Right atrium auricular region (tissue), 2 donors: ENCODE measurements at regions not wholly inside any gene's neighbourhood (a gene's known extent, or its start where the extent isn't known, plus 50 kb on each side); places are given as distances from the start of the nearest gene placed in this dataset.

Experiments used
- DNase-seq: peaks from one replicate; pipeline ENCODE4 v3.0.0-alpha.2; 2019; ENCODE audit warnings: low spot score
- H3K27ac ChIP-seq, 2 donors: fragments of 200-600 bp; sonication (generic); 1 replicate in 1 of 2; 2 replicates in 1 of 2; pipeline ENCODE4 v1.5.1; 2016 to 2019
- H3K27me3 ChIP-seq, 2 donors: fragments of 200-600 bp; sonication (generic); one replicate each; pipeline versions ENCODE4 v1.5.1 to v1.6.0; 2017 to 2019
- H3K36me3 ChIP-seq: fragments of 200-600 bp; sonication (generic); one replicate; pipeline ENCODE4 v1.5.1; 2016
- H3K4me1 ChIP-seq, 2 donors: fragments of 200-600 bp; sonication (generic); one replicate each; pipeline versions ENCODE4 v1.5.1 to v1.6.0; 2017 to 2019
- H3K4me3 ChIP-seq, 2 donors: fragments of 200-600 bp; sonication (generic); 1 replicate in 1 of 2; 2 replicates in 1 of 2; pipeline ENCODE4 v1.5.1; 2017 to 2019; ENCODE audit warnings: mild to moderate bottlenecking in 1 of 2, moderate library complexity in 1 of 2
- H3K9me3 ChIP-seq, 2 donors: fragments of 200-600 bp; sonication (generic); one replicate each; pipeline ENCODE4 v1.5.1; 2019
- CTCF ChIP-seq, 2 donors: fragments of 200-600 bp; sonication (generic); IDR thresholded peaks; one replicate each; pipeline ENCODE4 v1.5.1; 2019; ENCODE audit warnings: antibody characterized with exemption in 2 of 2

- Histone ChIP-seq H3K27me3 (no peaks in the 10 kb centered on the region), H3K27ac (no peak overlapping the region), H3K4me3 (no peak overlapping the region), H3K4me1 (no peaks in the 10 kb centered on the region), H3K36me3 (no peaks in the 10 kb centered on the region), H3K9me3 (no peaks in the 10 kb centered on the region)
- DNase-seq = no peak
- TF ChIP-seq CTCF (IDR thresholded peaks at IDR 0.05) = no peak
Measured at GRCh38 chr6:164206807-164207423, 792.4 kb downstream of the QKI start.

GRCh38 chr6:164200071-164200470 lies 785.6 kb downstream of the QKI start:
- Histone ChIP-seq H3K9me3 (no peaks in the 10 kb centered on the region), H3K27ac (no peak overlapping the region), H3K4me3 (no peak overlapping the region), H3K36me3 (no peaks in the 10 kb centered on the region), H3K27me3 (no peaks in the 10 kb centered on the region), H3K4me1 (no peaks in the 10 kb centered on the region)
- DNase-seq = no peak
- no peak for TF ChIP-seq CTCF (IDR thresholded peaks at IDR 0.05)

GRCh38 chr6:164195942-164196281 lies 781.4 kb downstream of the QKI start:
- DNase-seq = no peak
- no peak for TF ChIP-seq CTCF (IDR thresholded peaks at IDR 0.05)
- Histone ChIP-seq H3K27me3 (no peaks in the 10 kb centered on the region), H3K4me3 (no peak overlapping the region), H3K36me3 (no peaks in the 10 kb centered on the region), H3K27ac (no peak overlapping the region), H3K9me3 (no peaks in the 10 kb centered on the region), H3K4me1 (no peaks in the 10 kb centered on the region)

- H3K4me3 ChIP-seq = no peak overlapping the region
- no peak overlapping the region for H3K27ac ChIP-seq
- DNase-seq = no peak
- no peaks in the 10 kb centered on the region for H3K9me3 ChIP-seq
- H3K36me3 ChIP-seq = no peaks in the 10 kb centered on the region
- no peaks in the 10 kb centered on the region for H3K27me3 ChIP-seq
- no peaks in the 10 kb centered on the region for H3K4me1 ChIP-seq
- TF ChIP-seq CTCF (IDR thresholded peaks at IDR 0.05) = no peak
Measured at GRCh38 chr6:164195278-164195941, 780.9 kb downstream of the QKI start.

GRCh38 chr6:164188861-164189260 lies 774.3 kb downstream of the QKI start:
- DNase-seq = no peak
- no peaks in the 10 kb centered on the region for H3K9me3 ChIP-seq
- H3K4me1 ChIP-seq = no peaks in the 10 kb centered on the region
- no peak overlapping the region for H3K4me3 ChIP-seq
- H3K27me3 ChIP-seq = no peaks in the 10 kb centered on the region
- H3K36me3 ChIP-seq = no peaks in the 10 kb centered on the region
- no peak for TF ChIP-seq CTCF (IDR thresholded peaks at IDR 0.05)
- H3K27ac ChIP-seq = no peak overlapping the region

- TF ChIP-seq CTCF (IDR thresholded peaks at IDR 0.05) = no peak
Measured at GRCh38 chr6:164185471-164185871, 771.0 kb downstream of the QKI start.

More at GRCh38 chr6:164185471-164185871, 771.0 kb downstream of the QKI start:
- no peak for DNase-seq
- Histone ChIP-seq H3K4me1 (no peaks in the 10 kb centered on the region), H3K27me3 (no peaks in the 10 kb centered on the region), H3K9me3 (no peaks in the 10 kb centered on the region), H3K27ac (no peak overlapping the region), H3K4me3 (no peak overlapping the region), H3K36me3 (no peaks in the 10 kb centered on the region)
